ENCODE measurements at regions not wholly inside any gene's neighbourhood (a gene's known extent, or its start where the extent isn't known, plus 50 kb on each side); places are given as distances from the start of the nearest gene placed in this dataset.

DNA sequence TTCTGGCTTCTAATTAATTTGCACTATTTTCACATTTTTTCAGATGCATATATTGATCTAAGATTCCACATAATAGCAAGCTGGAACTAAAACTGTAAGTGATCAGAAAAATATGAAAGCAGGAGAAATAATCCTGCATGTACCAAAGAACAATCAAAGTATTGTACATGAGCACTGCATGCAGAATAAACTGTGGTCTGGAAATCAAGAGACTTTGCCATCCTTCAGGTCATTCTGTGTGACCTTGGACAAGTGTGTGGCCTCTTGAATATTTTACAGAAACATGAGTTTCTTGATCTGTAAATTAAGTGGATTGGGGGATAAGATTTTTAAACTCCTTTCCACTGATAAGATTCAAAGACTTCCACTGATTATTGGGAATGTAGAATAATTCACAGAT lies 99.2 kb upstream of the GNAQ start:
- TF ChIP-seq CTCF (IDR thresholded peaks at IDR 0.05; ENCODE audit: low read depth, low read length, missing input control) (no peak), TAF1 (conservative IDR thresholded peaks at IDR 0.05) (no peak), SP1 (IDR thresholded peaks at IDR 0.05) (no peak), RAD21 (IDR thresholded peaks at IDR 0.05) (no peak), ATF3 (IDR thresholded peaks at IDR 0.05) (no peak), EGR1 (IDR thresholded peaks at IDR 0.05; ENCODE audit: low read depth in 2 of 2) (no peak), HNF4G (IDR thresholded peaks at IDR 0.05) (no peak)
- TF ChIP-seq, protein P1, sequence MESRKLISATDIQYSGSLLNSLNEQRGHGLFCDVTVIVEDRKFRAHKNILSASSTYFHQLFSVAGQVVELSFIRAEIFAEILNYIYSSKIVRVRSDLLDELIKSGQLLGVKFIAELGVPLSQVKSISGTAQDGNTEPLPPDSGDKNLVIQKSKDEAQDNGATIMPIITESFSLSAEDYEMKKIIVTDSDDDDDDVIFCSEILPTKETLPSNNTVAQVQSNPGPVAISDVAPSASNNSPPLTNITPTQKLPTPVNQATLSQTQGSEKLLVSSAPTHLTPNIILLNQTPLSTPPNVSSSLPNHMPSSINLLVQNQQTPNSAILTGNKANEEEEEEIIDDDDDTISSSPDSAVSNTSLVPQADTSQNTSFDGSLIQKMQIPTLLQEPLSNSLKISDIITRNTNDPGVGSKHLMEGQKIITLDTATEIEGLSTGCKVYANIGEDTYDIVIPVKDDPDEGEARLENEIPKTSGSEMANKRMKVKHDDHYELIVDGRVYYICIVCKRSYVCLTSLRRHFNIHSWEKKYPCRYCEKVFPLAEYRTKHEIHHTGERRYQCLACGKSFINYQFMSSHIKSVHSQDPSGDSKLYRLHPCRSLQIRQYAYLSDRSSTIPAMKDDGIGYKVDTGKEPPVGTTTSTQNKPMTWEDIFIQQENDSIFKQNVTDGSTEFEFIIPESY (IDR thresholded peaks at IDR 0.05), result no peak
- TF ChIP-seq, protein P2, sequence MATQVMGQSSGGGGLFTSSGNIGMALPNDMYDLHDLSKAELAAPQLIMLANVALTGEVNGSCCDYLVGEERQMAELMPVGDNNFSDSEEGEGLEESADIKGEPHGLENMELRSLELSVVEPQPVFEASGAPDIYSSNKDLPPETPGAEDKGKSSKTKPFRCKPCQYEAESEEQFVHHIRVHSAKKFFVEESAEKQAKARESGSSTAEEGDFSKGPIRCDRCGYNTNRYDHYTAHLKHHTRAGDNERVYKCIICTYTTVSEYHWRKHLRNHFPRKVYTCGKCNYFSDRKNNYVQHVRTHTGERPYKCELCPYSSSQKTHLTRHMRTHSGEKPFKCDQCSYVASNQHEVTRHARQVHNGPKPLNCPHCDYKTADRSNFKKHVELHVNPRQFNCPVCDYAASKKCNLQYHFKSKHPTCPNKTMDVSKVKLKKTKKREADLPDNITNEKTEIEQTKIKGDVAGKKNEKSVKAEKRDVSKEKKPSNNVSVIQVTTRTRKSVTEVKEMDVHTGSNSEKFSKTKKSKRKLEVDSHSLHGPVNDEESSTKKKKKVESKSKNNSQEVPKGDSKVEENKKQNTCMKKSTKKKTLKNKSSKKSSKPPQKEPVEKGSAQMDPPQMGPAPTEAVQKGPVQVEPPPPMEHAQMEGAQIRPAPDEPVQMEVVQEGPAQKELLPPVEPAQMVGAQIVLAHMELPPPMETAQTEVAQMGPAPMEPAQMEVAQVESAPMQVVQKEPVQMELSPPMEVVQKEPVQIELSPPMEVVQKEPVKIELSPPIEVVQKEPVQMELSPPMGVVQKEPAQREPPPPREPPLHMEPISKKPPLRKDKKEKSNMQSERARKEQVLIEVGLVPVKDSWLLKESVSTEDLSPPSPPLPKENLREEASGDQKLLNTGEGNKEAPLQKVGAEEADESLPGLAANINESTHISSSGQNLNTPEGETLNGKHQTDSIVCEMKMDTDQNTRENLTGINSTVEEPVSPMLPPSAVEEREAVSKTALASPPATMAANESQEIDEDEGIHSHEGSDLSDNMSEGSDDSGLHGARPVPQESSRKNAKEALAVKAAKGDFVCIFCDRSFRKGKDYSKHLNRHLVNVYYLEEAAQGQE (IDR thresholded peaks at IDR 0.05), result no peak
